ENCODE measurements at regions not wholly inside any gene's neighbourhood (a gene's known extent, or its start where the extent isn't known, plus 50 kb on each side); places are given as distances from the start of the nearest gene placed in this dataset.

- Histone ChIP-seq H3K27ac (no peak overlapping the region), H3K9me3 (no peaks in the 10 kb centered on the region), H3K4me3 (no peak overlapping the region), H3K36me3 (no peaks in the 10 kb centered on the region), H3K27me3 (no peaks in the 10 kb centered on the region), H3K4me1 (no peaks in the 10 kb centered on the region)
- DNase-seq (no peak), ATAC-seq (no peak), FAIRE-seq (no peak)
- 89 to 91% methylated on average over 3 of the region's 3 CpGs for WGBS, 2 donors
- intact Hi-C loops (cut with DNase I) = no loop called here
- no peak for TF ChIP-seq CTCF (IDR thresholded peaks at IDR 0.05)
These were observed 144.3 kb upstream of the GSC start for GRCh38 chr14:94914191-94914590.

DNA sequence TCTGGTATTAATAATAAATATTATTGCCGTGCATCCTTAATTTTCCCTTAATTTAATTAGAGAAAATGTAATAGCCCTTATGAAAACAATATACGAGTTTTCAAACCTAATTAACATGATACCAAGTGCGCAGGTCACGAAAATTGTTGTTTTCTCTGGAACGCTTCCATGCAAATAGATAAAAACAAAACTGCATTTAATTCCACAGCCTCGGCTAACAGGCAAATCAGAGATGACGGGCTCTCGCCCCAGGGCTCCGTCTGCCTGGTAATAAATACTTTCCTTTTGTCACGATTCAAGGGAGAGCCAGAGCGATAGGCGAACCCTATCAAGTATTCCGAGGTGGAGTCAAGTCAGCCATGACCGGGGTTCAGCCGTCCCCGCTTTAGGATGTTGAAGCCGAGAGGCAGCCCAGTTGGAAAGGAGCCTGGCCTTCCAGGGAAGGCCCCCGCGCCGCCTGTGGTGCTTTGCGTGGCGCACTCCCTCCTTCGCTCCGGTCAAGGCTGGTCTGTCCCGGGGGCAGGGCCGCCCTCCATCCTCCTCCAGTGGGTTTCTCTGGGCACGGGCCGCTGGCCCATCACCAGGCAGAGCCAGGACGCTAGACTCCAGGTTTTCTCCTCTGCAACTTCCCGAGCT, 137.8 kb upstream of the GSC start:
- Histone ChIP-seq H3K9me3 (no peaks in the 10 kb centered on the region), H3K36me3 (no peaks in the 10 kb centered on the region), H3K4me3 (no peak overlapping the region), H3K27ac (no peak overlapping the region), H3K27me3 (no peaks in the 10 kb centered on the region), H3K4me1 (no peaks in the 10 kb centered on the region)
- DNase-seq (no peak), ATAC-seq (no peak), FAIRE-seq (no peak)
- intact Hi-C loops (cut with DNase I) = no loop called here
- WGBS, 2 donors = 82 to 88% methylated on average over 30 of the region's 30 CpGs
- no peak for TF ChIP-seq CTCF (IDR thresholded peaks at IDR 0.05)

DNA sequence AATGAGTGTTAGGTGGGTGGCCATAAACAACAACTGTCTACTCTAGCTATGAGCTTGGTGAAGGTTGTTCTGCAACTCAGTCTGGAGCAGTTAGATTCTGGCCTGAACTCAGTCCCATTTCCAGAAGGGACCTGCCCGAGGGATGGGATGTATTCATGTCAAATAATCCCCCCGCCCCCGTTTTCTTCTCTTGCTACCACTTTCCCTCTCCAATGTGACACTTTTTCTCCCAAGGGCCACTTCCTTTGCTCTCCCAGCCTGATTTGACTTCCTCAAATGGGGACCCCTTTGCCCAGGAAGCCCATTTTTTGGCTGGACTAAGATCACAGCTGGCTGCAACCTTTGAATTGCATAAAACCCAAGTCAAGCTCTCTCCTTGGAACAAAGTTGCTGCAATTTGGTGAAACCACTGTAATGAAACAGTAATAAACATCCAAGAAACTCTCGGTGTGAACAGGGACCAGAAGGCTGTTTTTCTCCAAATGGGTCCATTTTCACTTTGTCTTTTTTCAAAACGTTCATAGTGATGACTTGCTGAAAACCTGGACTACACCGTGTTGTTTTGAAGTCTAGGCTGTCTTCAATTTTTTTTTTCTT, 137.2 kb upstream of the GSC start:
- no peak for ATAC-seq
- TF ChIP-seq CTCF (IDR thresholded peaks at IDR 0.05) = no peak
- no peaks in the 10 kb centered on the region for H3K9me3 ChIP-seq
- intact Hi-C loops (cut with DNase I) = no loop called here
- WGBS, 2 donors = 77 to 87% methylated on average over 6 of the region's 6 CpGs
- no peak overlapping the region for H3K4me3 ChIP-seq
- DNase-seq = no peak
- no peaks in the 10 kb centered on the region for H3K36me3 ChIP-seq
- no peak overlapping the region for H3K27ac ChIP-seq
- H3K27me3 ChIP-seq = no peaks in the 10 kb centered on the region
- no peaks in the 10 kb centered on the region for H3K4me1 ChIP-seq
- no peak for FAIRE-seq

DNA sequence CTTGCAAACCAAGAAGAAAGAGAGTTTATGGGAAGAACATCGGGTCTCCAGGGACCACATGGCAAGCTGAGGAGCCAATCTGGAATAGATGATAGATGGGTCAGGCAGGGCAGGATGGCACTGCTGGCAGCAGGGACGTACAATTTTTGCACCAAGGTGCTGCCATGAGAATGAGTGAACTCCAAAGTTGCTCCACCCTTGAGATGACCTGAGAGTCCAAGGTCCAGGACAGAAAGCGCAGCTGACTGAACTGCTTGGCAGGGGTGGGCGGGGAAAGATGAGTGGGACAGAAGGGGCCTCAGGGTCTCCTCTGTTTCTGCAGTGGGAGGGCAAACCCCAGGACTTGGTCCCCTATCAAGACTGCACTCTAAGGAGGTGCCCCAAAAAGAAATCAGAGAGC, 136.7 kb upstream of the GSC start:
- ATAC-seq = no peak
- Histone ChIP-seq H3K4me3 (no peak overlapping the region), H3K4me1 (no peaks in the 10 kb centered on the region), H3K36me3 (no peaks in the 10 kb centered on the region), H3K27ac (no peak overlapping the region), H3K27me3 (no peaks in the 10 kb centered on the region), H3K9me3 (no peaks in the 10 kb centered on the region)
- WGBS, 2 donors = 84 to 91% methylated on average over 4 of the region's 4 CpGs
- DNase-seq = no peak
- intact Hi-C loops (cut with DNase I) = no loop called here
- TF ChIP-seq CTCF (IDR thresholded peaks at IDR 0.05) = no peak
- no peak for FAIRE-seq

GRCh38 chr14:94904636-94905035, 134.7 kb upstream of the GSC start:
- no peaks in the 10 kb centered on the region for H3K9me3 ChIP-seq
- H3K27ac ChIP-seq = no peak overlapping the region
- ATAC-seq (no peak), FAIRE-seq (no peak), DNase-seq (no peak)
- H3K4me3 ChIP-seq = no peak overlapping the region
- no peaks in the 10 kb centered on the region for H3K36me3 ChIP-seq
- no peaks in the 10 kb centered on the region for H3K27me3 ChIP-seq
- no peak for TF ChIP-seq CTCF (IDR thresholded peaks at IDR 0.05)
- H3K4me1 ChIP-seq = no peaks in the 10 kb centered on the region
- intact Hi-C loops (cut with DNase I) = no loop called here
- 43 to 66% methylated on average over 4 of the region's 4 CpGs for WGBS, 2 donors
